ENCODE measurements at regions not wholly inside any gene's neighbourhood (a gene's known extent, or its start where the extent isn't known, plus 50 kb on each side); places are given as distances from the start of the nearest gene placed in this dataset.

DNA sequence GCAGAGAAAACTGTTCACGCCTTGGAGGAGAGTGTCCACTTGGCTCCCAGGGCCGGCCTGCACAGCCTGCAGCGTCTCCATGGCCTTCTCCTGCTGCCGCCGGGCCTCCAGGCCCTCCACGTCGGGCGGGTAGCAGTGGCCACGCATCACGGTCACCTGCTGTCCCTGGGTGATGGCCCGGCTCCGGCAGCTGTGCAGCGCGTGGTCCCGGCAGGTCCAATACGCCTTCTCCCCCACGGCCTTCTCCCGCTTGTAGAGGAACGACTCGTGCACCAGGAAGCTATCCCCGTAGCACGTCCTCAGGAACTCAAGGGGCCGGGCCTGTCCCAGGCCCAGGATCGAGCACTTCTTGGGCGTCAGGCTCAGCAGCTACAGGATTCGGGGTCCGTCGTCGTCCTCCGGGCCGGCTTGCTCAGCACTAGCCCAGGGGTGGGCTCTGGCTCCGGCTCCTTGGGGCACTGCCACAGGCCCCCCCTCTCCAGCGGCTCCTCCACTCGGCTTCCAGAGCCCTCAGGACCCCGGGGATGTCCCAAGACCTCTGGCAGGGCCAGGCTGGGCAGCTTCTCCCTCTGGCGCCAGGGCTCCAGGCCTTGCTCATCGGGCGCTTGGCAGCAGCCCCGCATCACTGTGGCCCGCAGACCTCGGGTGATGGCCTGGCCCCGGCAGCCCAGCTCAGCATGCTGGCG is 83.6 kb upstream of the FXR1 start:
- H3K27ac ChIP-seq (ENCODE audit: extremely low read depth, low read depth, low read length) = no peak overlapping the region
- CTCF ChIA-PET = no interaction called here
- no peak overlapping the region for H3K4me3 ChIP-seq (ENCODE audit: low read depth, low read length)
- TF ChIP-seq ZBTB10 (tag by site-specific recombination; IDR thresholded peaks at IDR 0.05) (no peak), GLI4 (tag by site-specific recombination; IDR thresholded peaks at IDR 0.05) (no peak), ZNF501 (tag by site-specific recombination; IDR thresholded peaks at IDR 0.05) (no peak), TCF7L2 (IDR thresholded peaks at IDR 0.05; ENCODE audit: borderline replicate concordance, low read depth, low read length) (no peak), BCL11A (tag by site-specific recombination; IDR thresholded peaks at IDR 0.05; ENCODE audit: low read depth) (no peak), ZNF175 (tag by site-specific recombination; IDR thresholded peaks at IDR 0.05) (no peak), ZNF10 (tag by site-specific recombination; IDR thresholded peaks at IDR 0.05) (no peak), ZNF404 (tag by site-specific recombination; IDR thresholded peaks at IDR 0.05) (no peak), ZBTB20 (tag by site-specific recombination; IDR thresholded peaks at IDR 0.05) (no peak), ZNF692 (tag by site-specific recombination; IDR thresholded peaks at IDR 0.05) (no peak), ZNF112 (tag by site-specific recombination; IDR thresholded peaks at IDR 0.05) (no peak), GFI1B (tag by site-specific recombination; IDR thresholded peaks at IDR 0.05) (no peak), ZNF24 (tag by site-specific recombination; IDR thresholded peaks at IDR 0.05) (no peak), KLF10 (tag by site-specific recombination; IDR thresholded peaks at IDR 0.05) (no peak), ZNF132 (tag by site-specific recombination; IDR thresholded peaks at IDR 0.05; ENCODE audit: borderline replicate concordance) (no peak)
- POLR2A ChIA-PET = no interaction called here
- H3K36me3 ChIP-seq (ENCODE audit: control insufficient read depth in 2 of 2, insufficient read depth in 1 of 2, low read length in 2 of 2) = no peaks in the 10 kb centered on the region
- H3K4me1 ChIP-seq (ENCODE audit: control insufficient read depth, insufficient read depth, low read length) = no peaks in the 10 kb centered on the region
- no peaks in the 10 kb centered on the region for H3K9me3 ChIP-seq (ENCODE audit: control insufficient read depth, insufficient read depth, low read depth, low read length)

- H3K27ac ChIP-seq (ENCODE audit: extremely low read depth, low read depth, low read length) = no peak overlapping the region
- H3K9me3 ChIP-seq (ENCODE audit: control insufficient read depth, insufficient read depth, low read depth, low read length) = no peaks in the 10 kb centered on the region
- H3K4me3 ChIP-seq (ENCODE audit: low read depth, low read length) = no peak overlapping the region
- no peaks in the 10 kb centered on the region for H3K4me1 ChIP-seq (ENCODE audit: control insufficient read depth, insufficient read depth, low read length)
- POLR2A ChIA-PET = no interaction called here
- no peaks in the 10 kb centered on the region for H3K36me3 ChIP-seq (ENCODE audit: control insufficient read depth in 2 of 2, insufficient read depth in 1 of 2, low read length in 2 of 2)
- CTCF ChIA-PET = no interaction called here
- TF ChIP-seq ZFHX2 (tag by site-specific recombination; conservative IDR thresholded peaks at IDR 0.05) = no peak
- TF ChIP-seq, protein P1, sequence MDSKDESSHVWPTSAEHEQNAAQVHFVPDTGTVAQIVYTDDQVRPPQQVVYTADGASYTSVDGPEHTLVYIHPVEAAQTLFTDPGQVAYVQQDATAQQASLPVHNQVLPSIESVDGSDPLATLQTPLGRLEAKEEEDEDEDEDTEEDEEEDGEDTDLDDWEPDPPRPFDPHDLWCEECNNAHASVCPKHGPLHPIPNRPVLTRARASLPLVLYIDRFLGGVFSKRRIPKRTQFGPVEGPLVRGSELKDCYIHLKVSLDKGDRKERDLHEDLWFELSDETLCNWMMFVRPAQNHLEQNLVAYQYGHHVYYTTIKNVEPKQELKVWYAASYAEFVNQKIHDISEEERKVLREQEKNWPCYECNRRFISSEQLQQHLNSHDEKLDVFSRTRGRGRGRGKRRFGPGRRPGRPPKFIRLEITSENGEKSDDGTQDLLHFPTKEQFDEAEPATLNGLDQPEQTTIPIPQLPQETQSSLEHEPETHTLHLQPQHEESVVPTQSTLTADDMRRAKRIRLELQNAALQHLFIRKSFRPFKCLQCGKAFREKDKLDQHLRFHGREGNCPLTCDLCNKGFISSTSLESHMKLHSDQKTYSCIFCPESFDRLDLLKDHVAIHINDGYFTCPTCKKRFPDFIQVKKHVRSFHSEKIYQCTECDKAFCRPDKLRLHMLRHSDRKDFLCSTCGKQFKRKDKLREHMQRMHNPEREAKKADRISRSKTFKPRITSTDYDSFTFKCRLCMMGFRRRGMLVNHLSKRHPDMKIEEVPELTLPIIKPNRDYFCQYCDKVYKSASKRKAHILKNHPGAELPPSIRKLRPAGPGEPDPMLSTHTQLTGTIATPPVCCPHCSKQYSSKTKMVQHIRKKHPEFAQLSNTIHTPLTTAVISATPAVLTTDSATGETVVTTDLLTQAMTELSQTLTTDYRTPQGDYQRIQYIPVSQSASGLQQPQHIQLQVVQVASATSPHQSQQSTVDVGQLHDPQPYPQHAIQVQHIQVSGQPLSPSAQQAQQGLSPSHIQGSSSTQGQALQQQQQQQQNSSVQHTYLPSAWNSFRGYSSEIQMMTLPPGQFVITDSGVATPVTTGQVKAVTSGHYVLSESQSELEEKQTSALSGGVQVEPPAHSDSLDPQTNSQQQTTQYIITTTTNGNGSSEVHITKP (tag by site-specific recombination; IDR thresholded peaks at IDR 0.05) = no peak
- TF ChIP-seq ZBTB17 (tag by site-specific recombination; IDR thresholded peaks at IDR 0.05) = no peak
- no peak for TF ChIP-seq ZNF792 (tag by site-specific recombination; IDR thresholded peaks at IDR 0.05)
- TF ChIP-seq ZNF544 (tag by site-specific recombination; IDR thresholded peaks at IDR 0.05) = no peak
- no peak for TF ChIP-seq RBAK (tag by site-specific recombination; IDR thresholded peaks at IDR 0.05)
- no peak for TF ChIP-seq SALL2 (tag by site-specific recombination; IDR thresholded peaks at IDR 0.05; ENCODE audit: borderline replicate concordance)
- no peak for TF ChIP-seq TSHZ1 (tag by site-specific recombination; IDR thresholded peaks at IDR 0.05; ENCODE audit: borderline replicate concordance)
Observed at GRCh38 chr3:180829409-180830405, 82.8 kb upstream of the FXR1 start.

All from HEK293 (cell line).